Heart left ventricle (tissue), 16 donors: ENCODE measurements at regions not wholly inside any gene's neighbourhood (a gene's known extent, or its start where the extent isn't known, plus 50 kb on each side); places are given as distances from the start of the nearest gene placed in this dataset.
"Not testable (repeated sequence)": the region's sequence is repeated elsewhere in the genome, so short reads cannot be mapped to it uniquely, and the experiment has no call there.

ENCODE experiments used
- ATAC-seq, 4 donors: fragments of 200-7000 bp; cut with Tn5 transposase; one replicate each; pipeline ENCODE4 v1.9.1; 2020 to 2022; ENCODE audit warnings: moderate library complexity in 4 of 4, mild to moderate bottlenecking in 3 of 4, moderate number of reproducible peaks in 1 of 4
- DNase-seq, 5 donors: peaks; one replicate each; pipeline ENCODE4 v3.0.0-alpha.2; 2020
- H3K27ac ChIP-seq, 12 donors: fragments of 200-600 bp; sonication (generic) in 4 of 12; one replicate each; pipeline versions ENCODE4 v1.5.0 to v1.8.0; 2016 to 2022; ENCODE audit warnings: mild to moderate bottlenecking in 2 of 12
- H3K27me3 ChIP-seq, 9 donors: fragments of 200-600 bp; sonication (generic) in 2 of 9; one replicate each; pipeline versions ENCODE4 v1.5.1 to v1.8.0; 2016 to 2022; ENCODE audit warnings: mild to moderate bottlenecking in 3 of 9
- H3K36me3 ChIP-seq, 9 donors: fragments of 200-600 bp; sonication (generic) in 2 of 9; one replicate each; pipeline versions ENCODE4 v1.5.0 to v1.8.0; 2018 to 2022; ENCODE audit warnings: mild to moderate bottlenecking in 2 of 9
- H3K4me1 ChIP-seq, 12 donors: fragments of 200-600 bp; sonication (generic) in 4 of 12; one replicate each; pipeline versions ENCODE4 v1.5.0 to v1.8.0; 2016 to 2022; ENCODE audit warnings: mild to moderate bottlenecking in 3 of 12
- H3K4me3 ChIP-seq, 12 donors: fragments of 200-600 bp; sonication (generic) in 4 of 12; one replicate each; pipeline versions ENCODE4 v1.5.0 to v1.8.0; 2017 to 2022; ENCODE audit warnings: mild to moderate bottlenecking in 9 of 12, moderate library complexity in 4 of 12
- H3K9me3 ChIP-seq, 12 donors: fragments of 200-600 bp; sonication (generic) in 4 of 12; one replicate each; pipeline versions ENCODE4 v1.5.0 to v1.8.0; 2016 to 2022; ENCODE audit warnings: mild to moderate bottlenecking in 1 of 12
- POLR2A ChIP-seq, 2 donors: fragments of 450-650 bp; IDR thresholded peaks; one replicate each; pipeline ENCODE4 v1.6.1; 2017; ENCODE audit warnings: antibody characterized with exemption in 2 of 2, mild to moderate bottlenecking in 2 of 2, moderate library complexity in 2 of 2
- WGBS, 4 donors: extraction: QIAGEN DNeasy Blood & Tissue Kit in 2 of 4; methylation state at CpG; one replicate each; pipeline versions ENCODE4 v1.1.5 to v1.1.7; 2013 to 2018; 5-methylcytosine and 5-hydroxymethylcytosine counted together
- intact Hi-C, 10 donors: fragments of 100-400 bp; cut with DNase I; formaldehyde crosslinking; loops; one replicate each; pipeline versions ENCODE4 v1.11.1 to v1.14.2; 2022
- TF ChIP-seq, protein P1 (sequence below), 12 donors: fragments of 200-600 bp; sonication (generic) in 4 of 12; IDR thresholded peaks; one replicate each; pipeline versions ENCODE4 v1.5.0 to v1.8.0; 2018 to 2022; ENCODE audit warnings: antibody characterized with exemption in 12 of 12, mild to moderate bottlenecking in 5 of 12
- donor health status: ischemic (EF 13 %, LVEDD 7.1; RV severe dilation, severe dysfunction).
- donor health status: healthy with polysubstance abuse.
- donor health status: DM: no; HTN: yes; CAD: no.
- donor health status: DM: no; HTN: no; CAD: no.
- donor health status: ischemic (EF 25% LVEDD 6.9; RV normal size, moderate dysfunction).
- donor health status: ischemic (EF 25% LVEDD 5.7; RV mildly dilated, moderate dysfunction).
- donor health status: healthy.
- donor health status: DM: yes; HTN: yes; CAD: no.
- donor health status: ischemic (EF 35%, LVEDD 5.7; RV mildly dilated, moderate dysfunction).
- donor health status: nonischemic (EF 11% LVEDD 7.7; RV severe dilation, severe dysfunction).
- donor health status: DM: yes; HTN: yes; CAD: no.
- donor health status: PGD.
- donor health status: ischemic (EF 29% LVEDD 5.4; RV normal size, mild dysfunction).
- donor health status: nonischemic (EF 23%, LVEDD 6.1; RV moderate dilation, normal function).

DNA sequence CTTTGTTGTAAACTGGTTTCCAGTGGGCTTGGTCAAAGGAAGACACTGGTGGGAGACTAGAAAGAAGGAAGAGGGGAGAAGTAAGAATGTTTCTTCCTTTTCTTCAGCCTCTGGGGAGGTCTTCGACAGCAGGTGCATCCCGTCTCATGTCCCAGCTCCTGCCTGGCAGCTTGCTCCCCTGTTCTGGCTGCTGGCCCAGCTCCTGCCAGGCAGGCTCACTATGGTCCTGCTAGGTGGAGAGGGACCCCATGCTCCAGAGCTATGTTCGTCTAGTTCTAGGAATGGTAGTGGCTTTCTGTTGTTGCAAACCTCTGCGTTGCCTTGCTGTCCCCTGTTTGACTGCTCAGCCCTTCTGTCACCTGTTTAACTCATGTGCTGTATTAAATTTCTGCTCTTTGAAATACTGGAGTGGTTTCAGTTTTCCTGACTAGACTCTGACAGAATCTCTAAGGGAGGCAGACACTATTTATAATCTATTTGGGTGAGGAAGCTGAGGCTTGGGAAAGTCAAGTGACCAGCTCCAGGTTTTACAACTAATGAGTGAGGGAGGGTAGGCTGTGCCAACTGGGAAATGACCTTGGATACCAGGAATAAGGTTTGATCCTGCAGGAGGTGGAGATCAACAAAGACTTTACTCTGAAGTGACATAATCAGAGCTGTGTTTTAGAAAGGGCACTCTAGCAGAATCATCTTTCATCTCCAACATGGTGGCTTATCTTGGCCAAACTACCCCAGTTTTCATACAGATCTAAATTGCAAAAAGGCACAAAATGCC is 94.7 kb upstream of the DDHD1 start:
- intact Hi-C loops = no loop called here
- H3K27ac ChIP-seq = no peak overlapping the region
- TF ChIP-seq, protein P1, sequence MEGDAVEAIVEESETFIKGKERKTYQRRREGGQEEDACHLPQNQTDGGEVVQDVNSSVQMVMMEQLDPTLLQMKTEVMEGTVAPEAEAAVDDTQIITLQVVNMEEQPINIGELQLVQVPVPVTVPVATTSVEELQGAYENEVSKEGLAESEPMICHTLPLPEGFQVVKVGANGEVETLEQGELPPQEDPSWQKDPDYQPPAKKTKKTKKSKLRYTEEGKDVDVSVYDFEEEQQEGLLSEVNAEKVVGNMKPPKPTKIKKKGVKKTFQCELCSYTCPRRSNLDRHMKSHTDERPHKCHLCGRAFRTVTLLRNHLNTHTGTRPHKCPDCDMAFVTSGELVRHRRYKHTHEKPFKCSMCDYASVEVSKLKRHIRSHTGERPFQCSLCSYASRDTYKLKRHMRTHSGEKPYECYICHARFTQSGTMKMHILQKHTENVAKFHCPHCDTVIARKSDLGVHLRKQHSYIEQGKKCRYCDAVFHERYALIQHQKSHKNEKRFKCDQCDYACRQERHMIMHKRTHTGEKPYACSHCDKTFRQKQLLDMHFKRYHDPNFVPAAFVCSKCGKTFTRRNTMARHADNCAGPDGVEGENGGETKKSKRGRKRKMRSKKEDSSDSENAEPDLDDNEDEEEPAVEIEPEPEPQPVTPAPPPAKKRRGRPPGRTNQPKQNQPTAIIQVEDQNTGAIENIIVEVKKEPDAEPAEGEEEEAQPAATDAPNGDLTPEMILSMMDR (IDR thresholded peaks at IDR 0.05) = no peak
- no peak for TF ChIP-seq POLR2A (IDR thresholded peaks at IDR 0.05)
- no peaks in the 10 kb centered on the region for H3K27me3 ChIP-seq
- peaks cover 0 to 4% (median 0%) of the 10 kb centered on the region in 12 donors for H3K9me3 ChIP-seq
- H3K36me3 ChIP-seq = no peaks in the 10 kb centered on the region
- ATAC-seq (no peak), DNase-seq (peak in 1 of 5 donors; percentile 21)
- no peak overlapping the region for H3K4me3 ChIP-seq
- H3K4me1 ChIP-seq = peaks cover 0 to 8% (median 0%) of the 10 kb centered on the region in 12 donors
- 53 to 68% (median 59%) methylated on average over 4 of the region's 4 CpGs for WGBS, 4 donors

DNA sequence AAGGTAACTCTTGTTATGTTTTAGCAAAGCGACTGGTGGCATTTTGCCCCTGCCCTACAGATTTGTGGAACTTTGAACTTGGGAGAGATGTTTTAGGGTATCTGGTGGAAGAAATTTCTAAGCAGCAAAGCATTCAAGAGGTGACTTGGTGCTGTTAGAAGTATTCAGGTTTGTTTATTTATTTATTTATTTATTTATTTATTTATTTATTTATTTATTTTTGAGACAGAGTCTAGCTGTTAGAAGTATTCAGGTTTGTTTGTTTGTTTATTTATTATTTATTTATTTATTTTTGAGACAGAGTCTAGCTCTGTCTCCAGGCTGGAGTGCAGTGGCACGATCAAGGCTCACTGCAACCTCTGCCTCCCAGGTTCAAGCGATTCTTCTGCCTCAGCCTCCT is 89.8 kb upstream of the DDHD1 start:
- ATAC-seq, DNase-seq, H3K4me3 ChIP-seq, H3K27ac ChIP-seq, H3K36me3 ChIP-seq, H3K4me1 ChIP-seq, intact Hi-C loops, H3K9me3 ChIP-seq, H3K27me3 ChIP-seq: not testable (repeated sequence)
- WGBS, 4 donors = 94 to 98% (median 96%) methylated on average over 3 of the region's 3 CpGs

DNA sequence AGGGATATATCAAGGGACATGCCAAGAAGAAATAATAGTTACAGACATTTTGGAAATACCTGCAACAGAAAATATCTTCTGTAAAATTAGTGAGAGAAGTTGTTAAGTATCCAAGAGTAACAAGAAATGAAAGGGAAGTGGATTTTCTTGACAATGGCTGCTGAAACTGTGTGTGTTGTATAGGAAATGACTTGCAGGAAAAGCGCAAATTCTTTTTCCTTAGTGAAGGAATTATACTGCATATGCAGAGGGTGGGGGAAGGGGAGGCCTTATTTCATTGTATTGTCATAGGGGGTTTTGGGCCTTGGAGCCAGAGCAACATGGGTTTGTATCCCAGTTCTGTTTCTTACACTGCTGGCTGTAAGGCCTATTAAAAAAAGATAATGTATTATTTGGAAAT is 84.4 kb upstream of the DDHD1 start:
- peaks cover 0 to 5% (median 0%) of the 10 kb centered on the region in 12 donors for H3K9me3 ChIP-seq
- peak overlapping the region in 11 of 12 donors; percentile 19 to 83 (median 64) for H3K27ac ChIP-seq
- TF ChIP-seq POLR2A (IDR thresholded peaks at IDR 0.05) = no peak
- TF ChIP-seq, protein P1 (IDR thresholded peaks at IDR 0.05) = no peak
- H3K36me3 ChIP-seq = no peaks in the 10 kb centered on the region
- peaks cover 0 to 6% (median 0%) of the 10 kb centered on the region in 12 donors for H3K4me1 ChIP-seq
- 58 to 73% (median 62%) methylated on average over 1 of the region's 1 CpG for WGBS, 4 donors
- no peak overlapping the region for H3K4me3 ChIP-seq
- ATAC-seq (peak in 1 of 4 donors; percentile 92), DNase-seq (peak in 1 of 5 donors; percentile 20)
- H3K27me3 ChIP-seq = no peaks in the 10 kb centered on the region
- intact Hi-C loops = no loop called here

DNA sequence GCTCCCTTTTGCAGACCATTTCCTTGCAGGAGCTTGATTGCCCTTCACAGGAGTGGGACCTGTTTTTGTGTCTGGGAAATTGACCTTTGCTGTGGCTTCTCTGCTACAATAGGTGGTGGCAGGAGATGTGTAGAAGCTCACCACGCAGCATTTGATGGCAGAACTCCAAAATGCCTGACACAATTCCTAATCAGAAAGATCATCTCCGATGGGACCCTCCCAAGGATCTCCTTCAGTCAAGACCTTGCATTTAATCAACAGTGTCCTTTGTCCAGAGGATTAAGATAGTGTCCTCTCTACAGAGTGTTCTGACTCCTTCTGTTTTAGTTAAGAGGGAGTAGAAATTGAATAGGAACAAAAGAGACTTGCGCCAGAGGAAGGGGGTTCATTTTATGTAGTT is 83.6 kb upstream of the DDHD1 start:
- intact Hi-C loops = no loop called here
- 63 to 79% (median 72%) methylated on average over 3 of the region's 3 CpGs for WGBS, 4 donors
- H3K4me1 ChIP-seq = peaks cover 0 to 6% (median 0%) of the 10 kb centered on the region in 12 donors
- no peaks in the 10 kb centered on the region for H3K36me3 ChIP-seq
- ATAC-seq = peak in 2 of 4 donors; percentile 26 to 80
- H3K27me3 ChIP-seq = no peaks in the 10 kb centered on the region
- no peak overlapping the region for H3K4me3 ChIP-seq
- H3K9me3 ChIP-seq = peaks cover 0 to 5% (median 0%) of the 10 kb centered on the region in 12 donors
- peak overlapping the region in 11 of 12 donors; percentile 19 to 83 (median 63) for H3K27ac ChIP-seq
- DNase-seq = no peak
- TF ChIP-seq, protein P1 (IDR thresholded peaks at IDR 0.05) = no peak
- TF ChIP-seq POLR2A (IDR thresholded peaks at IDR 0.05) = no peak
